ENCODE measurements at regions not wholly inside any gene's neighbourhood (a gene's known extent, or its start where the extent isn't known, plus 50 kb on each side); places are given as distances from the start of the nearest gene placed in this dataset.
"Not testable (repeated sequence)": the region's sequence is repeated elsewhere in the genome, so short reads cannot be mapped to it uniquely, and the experiment has no call there.

- no peak for DNase-seq
Observed at GRCh38 chr22:22810471-22810870, 77.1 kb upstream of the IGLL5 start.

DNA sequence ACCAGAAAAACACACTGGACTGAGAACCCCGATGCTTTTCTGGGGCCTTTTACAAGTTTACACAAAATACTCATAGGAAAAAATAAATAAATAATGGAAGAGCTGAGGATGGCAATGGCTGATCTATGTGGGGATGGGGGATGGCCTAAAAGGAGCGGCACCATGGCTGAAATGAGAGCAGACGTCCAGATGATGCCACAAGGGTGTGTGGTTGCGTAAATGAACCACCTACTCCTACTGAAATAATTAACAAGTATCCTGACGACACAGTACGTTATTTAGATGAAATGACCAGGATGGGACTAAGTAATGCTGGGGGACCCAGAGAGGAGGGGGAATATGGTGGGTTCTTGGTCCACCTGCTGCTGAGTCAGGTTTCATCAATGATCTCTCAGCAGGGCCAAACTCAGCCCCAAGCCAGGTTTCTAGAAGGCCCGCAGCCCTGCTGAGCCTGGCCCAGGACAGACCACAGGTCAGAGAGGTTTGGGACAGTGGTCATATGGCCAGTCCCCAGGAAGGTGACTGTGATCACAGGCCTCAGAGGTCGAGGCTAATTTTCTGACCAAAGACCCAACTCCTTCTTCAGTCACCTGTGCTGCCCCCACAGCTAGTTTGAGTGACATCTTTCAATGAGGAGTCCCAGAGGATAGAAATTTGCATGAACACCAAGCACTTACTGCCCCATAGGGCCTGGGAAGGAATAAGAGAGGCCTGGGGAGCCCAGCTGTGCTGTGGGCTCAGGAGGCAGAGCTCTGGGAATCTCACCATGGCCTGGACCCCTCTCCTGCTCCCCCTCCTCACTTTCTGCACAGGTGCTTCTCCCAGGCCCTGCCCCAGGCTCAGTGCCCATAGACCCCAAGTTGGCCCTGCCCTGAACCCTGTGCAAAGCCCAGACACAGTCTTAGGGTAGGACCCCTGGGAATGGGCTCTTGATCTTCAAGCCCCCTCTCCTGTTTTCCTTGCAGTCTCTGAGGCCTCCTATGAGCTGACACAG lies 76.3 kb upstream of the IGLL5 start:
- no peak for DNase-seq

GRCh38 chr22:22812031-22812905 lies 75.3 kb upstream of the IGLL5 start:
- no peak for DNase-seq

- DNase-seq, result no peak
Observed at GRCh38 chr22:22813126-22814075, 74.2 kb upstream of the IGLL5 start.

GRCh38 chr22:22814666-22815396 lies 72.8 kb upstream of the IGLL5 start:
- no peak for DNase-seq

- no peak for DNase-seq
Observed at GRCh38 chr22:22815397-22816170, 72.0 kb upstream of the IGLL5 start.

DNA sequence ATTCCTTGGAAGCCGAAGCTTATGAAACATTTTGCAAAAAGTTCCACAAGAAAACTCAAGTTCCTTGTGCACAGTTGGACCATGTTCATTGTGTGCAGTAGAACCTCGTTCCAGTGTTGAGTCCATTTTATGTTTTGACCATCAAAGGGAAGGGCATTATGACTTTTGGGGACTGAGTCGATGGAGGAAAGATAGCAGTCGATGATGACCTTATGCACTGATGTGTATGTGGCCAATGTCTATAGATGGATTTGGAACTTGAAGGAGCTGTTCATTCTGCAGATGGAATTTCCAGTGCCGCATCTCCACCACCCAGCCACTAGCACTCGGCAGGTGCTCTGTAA lies 71.5 kb upstream of the IGLL5 start:
- no peak for DNase-seq

- no peak for DNase-seq
Observed at GRCh38 chr22:22816766-22817410, 70.7 kb upstream of the IGLL5 start.

DNA sequence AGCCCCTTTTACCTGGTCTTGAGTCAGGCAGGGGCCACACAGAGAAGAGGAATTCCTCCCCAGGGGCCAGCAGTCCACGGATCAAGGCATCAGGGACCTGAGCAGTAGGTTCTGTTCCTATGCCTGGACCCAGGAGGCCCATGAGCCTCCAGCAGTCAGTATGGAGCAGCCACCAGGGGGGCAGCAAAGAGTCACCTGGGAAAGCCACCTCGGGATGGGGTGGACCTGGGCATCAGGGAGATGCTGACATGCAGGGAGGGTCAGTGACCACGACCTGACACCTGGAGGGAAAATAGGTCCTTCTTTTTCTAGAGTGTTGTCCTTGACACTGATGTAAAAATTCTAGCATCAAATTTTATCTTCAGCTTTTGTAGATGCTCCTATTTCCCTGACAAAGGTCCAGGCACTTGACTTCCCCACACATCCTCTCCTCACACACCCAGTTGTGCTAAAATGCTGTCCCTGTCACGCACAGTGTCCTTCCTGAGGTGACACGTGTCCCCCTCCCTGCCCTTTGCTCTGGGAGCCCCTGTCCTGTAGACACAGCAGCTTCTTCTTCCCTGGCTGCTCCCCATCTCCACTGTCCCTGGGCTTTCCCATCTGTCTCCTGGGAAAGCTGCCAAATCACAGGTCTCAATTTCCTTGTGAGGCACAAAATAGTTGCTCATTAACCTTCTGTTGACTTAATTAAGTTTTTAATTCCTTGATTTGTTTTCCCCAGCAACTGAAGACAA lies 70.0 kb upstream of the IGLL5 start:
- no peak for DNase-seq

- DNase-seq, result no peak
Observed at GRCh38 chr22:22818202-22818538, 69.4 kb upstream of the IGLL5 start.

DNA sequence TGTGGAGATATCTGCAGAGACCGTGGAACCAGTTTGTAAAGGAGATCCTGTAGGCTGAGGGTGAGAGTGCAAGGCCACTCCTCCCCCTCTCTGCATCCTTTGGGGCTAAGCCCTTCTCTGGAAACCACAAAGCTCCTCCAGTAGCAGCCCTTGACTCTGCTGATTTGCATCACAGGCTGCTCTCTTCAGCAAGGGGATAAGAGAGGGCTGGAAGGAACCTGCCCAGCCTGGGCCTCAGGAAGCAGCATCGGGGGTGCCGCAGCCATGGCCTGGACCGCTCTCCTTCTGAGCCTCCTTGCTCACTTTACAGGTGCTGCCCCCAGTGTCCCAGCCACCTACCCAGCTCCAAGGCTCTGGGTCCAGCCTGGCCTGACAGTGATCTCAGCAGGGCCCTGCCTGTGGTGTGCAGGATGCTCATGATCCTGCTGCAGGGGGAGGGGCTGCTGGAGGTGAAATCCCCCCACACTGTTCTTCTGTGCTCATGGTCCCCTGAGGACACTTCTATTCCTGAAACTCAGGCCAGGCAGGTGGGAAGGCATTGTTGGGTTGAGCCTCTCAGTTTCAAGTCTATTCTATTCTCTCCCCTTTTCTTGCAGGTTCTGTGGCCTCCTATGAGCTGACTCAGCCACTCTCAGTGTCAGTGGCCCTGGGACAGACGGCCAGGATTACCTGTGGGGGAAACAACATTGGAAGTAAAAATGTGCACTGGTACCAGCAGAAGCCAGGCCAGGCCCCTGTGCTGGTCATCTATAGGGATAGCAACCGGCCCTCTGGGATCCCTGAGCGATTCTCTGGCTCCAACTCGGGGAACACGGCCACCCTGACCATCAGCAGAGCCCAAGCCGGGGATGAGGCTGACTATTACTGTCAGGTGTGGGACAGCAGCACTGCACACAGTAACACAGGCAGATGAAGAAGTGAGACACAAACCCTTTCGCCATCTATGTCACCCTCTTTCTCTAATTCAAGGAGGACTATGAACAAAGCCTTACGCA lies 68.5 kb upstream of the IGLL5 start:
- DNase-seq, result no peak

- DNase-seq, result no peak
Observed at GRCh38 chr22:22820076-22820475, 67.5 kb upstream of the IGLL5 start.

DNA sequence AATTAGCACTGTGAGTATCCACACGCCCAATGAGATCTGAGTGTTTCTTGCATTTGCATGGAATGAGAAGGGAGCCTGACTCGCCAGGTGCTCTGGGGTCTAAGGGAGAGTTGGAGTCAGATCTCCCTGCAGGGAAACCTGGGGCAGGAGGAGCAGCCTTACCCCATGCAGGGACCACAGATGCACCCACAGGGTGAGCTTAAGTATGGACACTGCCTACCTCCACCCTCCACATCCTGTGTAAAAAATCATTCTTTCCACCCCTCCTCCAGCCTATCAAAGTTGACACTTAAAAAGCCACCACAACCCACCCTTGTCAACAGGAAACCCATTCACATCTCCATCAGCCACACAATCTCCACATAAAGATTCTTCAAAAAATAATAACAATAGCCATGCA lies 67.0 kb upstream of the IGLL5 start:
- no peak for DNase-seq

GRCh38 chr22:22821340-22821739 lies 66.3 kb upstream of the IGLL5 start:
- no peak for DNase-seq

DNA sequence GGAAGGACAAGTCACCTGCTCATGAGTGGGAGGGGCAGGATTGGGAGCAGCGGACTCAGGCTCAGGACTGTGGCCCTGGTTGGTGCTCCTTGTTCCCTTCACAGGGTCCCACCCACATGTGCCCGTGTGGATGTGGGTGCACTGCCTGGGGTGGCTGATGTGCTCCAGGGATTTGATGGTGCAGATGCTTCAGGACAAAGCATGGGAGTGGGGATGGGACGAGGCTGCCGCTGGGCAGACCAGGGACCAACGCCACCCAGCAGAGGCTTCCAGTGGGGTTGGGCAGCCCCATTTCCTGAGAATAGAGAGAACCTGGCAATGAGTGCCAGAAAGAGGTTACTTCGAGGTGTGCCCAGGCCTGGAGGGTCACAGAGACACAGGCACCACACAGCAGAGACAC lies 65.5 kb upstream of the IGLL5 start:
- DNase-seq, result no peak

DNA sequence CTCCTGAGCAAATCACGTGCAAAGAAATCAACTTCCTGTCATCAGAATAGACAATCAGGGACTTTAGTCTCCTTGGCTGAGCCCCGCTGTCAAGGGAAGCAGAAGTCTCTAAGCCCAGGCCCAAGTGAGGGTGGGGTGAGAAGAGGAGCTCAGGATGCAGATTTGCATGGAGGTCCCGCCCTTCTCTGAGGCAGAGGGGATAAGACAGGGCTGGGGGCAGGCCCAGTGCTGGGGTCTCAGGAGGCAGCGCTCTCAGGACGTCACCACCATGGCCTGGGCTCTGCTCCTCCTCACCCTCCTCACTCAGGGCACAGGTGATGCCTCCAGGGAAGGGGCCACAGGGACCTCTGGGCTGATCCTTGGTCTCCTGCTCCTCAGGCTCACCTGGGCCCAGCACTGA lies 65.1 kb upstream of the IGLL5 start:
- DNase-seq, result not testable (repeated sequence)

- DNase-seq, result no peak
Observed at GRCh38 chr22:22823131-22823810, 64.3 kb upstream of the IGLL5 start.

All from hippocampal formation (tissue), 2 donors.